ENCODE measurements at regions not wholly inside any gene's neighbourhood (a gene's known extent, or its start where the extent isn't known, plus 50 kb on each side); places are given as distances from the start of the nearest gene placed in this dataset.

DNA sequence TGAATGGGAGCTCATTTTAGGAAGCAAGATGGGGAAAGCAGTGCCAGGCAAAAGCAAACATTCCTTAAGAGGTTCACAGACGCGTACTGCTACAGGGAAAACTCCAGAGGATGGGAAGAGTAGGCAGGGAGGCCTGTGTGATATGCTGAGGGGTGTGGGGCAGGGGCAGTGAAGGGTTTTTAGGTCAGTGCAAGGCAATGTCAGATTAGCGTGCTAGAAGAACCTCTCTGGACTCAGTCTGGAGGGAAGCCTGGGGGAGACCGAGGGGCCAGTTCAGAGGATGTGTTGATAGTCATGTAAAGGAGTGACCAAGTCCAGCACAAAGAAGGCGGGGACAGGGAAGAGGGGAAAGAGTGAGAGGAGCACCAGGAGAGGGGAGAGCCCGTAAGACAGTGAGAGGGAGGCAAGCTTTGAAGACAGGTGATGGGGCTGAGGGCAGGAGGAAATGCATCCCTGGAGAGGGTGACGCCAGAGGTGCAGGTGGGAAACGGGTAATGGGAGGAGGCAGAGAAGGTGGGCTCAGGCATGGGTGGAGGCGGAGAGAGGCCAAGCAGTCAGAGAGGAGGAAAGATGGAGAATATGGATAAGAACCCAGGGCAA, 134.5 kb downstream of the MTX3 start:
- H3K4me1 Mint-ChIP-seq (ENCODE audit: low read depth): no peaks in the 10 kb centered on the region
- no peaks in the 10 kb centered on the region for H3K9me3 Mint-ChIP-seq
- H3K4me3 Mint-ChIP-seq: no peak overlapping the region
- no peaks in the 10 kb centered on the region for H3K36me3 Mint-ChIP-seq (ENCODE audit: low read depth)
- intact Hi-C loops (cut with micrococcal nuclease): no loop called here
- no peak overlapping the region for H3K27ac Mint-ChIP-seq
- H3K27me3 Mint-ChIP-seq: peaks cover 11% of the 10 kb centered on the region

DNA sequence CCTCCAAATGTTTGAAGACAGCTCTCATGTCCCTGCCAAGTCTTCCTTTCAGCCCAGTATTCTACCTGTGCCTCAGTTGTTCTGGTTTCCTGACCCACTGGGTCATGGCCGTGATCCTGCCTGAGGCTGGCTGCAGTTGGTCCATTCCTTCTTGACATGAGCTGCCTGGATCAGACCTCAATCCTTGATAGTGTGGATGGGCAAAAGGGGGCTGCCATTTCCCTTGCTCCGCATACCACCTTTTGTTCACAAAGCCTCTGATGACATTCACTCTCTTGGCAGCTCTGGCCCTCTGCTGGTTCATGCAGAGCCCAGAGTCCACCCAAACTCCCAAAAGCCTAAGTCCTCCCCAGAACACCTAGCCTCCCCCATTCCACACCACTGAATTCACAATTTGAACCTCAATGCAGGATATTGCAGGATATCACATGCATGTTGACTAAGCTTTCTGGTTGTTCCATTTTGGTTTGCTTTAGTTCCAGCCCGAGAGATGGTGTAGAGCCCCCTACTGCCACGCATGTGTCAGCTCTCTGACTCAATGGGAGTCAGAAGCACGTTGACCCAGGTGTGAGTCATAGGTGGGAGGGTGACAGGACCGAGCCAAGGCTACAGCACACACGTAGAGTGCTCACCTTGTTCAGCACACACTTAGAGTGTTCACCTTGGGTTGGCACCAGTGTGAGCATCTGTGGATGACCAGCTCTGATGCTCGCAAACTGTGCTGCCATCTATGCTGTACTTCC, 137.2 kb downstream of the MTX3 start:
- H3K9me3 Mint-ChIP-seq: no peaks in the 10 kb centered on the region
- peaks cover 7% of the 10 kb centered on the region for H3K27me3 Mint-ChIP-seq
- H3K4me3 Mint-ChIP-seq: no peak overlapping the region
- H3K4me1 Mint-ChIP-seq (ENCODE audit: low read depth): no peaks in the 10 kb centered on the region
- H3K27ac Mint-ChIP-seq: no peak overlapping the region
- no peaks in the 10 kb centered on the region for H3K36me3 Mint-ChIP-seq (ENCODE audit: low read depth)
- intact Hi-C loops (cut with micrococcal nuclease): no loop called here

DNA sequence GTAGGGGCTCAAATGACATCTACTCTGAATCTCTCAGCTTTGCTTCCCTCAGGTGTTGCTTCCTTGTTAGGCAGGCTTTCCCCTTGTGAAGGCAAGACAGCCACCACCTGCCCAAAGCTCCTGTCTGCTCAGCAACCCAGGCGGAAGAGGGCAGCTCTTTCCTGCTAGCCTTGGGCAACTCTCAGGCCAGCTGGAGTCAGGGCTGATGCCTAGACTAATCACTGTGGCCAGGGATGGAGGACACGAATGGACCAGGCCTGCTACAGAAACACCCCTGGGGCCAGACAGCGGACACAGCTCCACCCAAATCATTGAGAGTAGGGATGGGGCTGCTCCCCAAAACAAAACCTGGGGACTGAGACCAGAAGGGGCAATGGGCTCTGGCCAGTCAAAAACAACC, 138.0 kb downstream of the MTX3 start:
- Mint-ChIP-seq H3K27me3 (peaks cover 9% of the 10 kb centered on the region), H3K36me3 (ENCODE audit: low read depth) (no peaks in the 10 kb centered on the region), H3K4me3 (no peak overlapping the region), H3K9me3 (no peaks in the 10 kb centered on the region), H3K4me1 (ENCODE audit: low read depth) (no peaks in the 10 kb centered on the region), H3K27ac (no peak overlapping the region)
- intact Hi-C loops (cut with micrococcal nuclease): no loop called here

DNA sequence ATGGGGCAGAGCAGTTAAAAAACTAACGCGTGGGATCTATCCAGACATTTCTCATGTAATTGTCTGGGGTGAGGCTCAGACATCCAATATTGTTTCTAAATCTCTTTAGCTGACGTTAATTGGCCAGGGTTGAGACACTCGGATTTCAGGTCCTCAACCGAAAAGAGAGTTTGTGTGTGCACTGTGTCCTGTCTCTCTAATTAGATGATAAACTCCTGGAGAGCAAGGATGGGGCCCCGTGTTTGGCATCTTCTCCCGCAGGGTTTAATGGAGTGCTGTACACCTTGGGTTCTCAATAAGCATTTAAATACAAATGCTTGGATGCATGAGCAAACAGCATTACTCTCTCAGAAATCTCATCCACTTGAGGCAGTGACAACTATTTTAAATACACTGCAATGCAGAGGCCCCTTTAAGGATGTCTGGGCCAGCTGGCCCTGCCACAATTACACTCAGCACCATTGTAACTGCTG, 139.6 kb downstream of the MTX3 start:
- no peaks in the 10 kb centered on the region for H3K36me3 Mint-ChIP-seq (ENCODE audit: low read depth)
- H3K4me1 Mint-ChIP-seq (ENCODE audit: low read depth): no peaks in the 10 kb centered on the region
- H3K9me3 Mint-ChIP-seq: no peaks in the 10 kb centered on the region
- no peak overlapping the region for H3K4me3 Mint-ChIP-seq
- intact Hi-C loops (cut with micrococcal nuclease): no loop called here
- H3K27me3 Mint-ChIP-seq: peaks cover 5% of the 10 kb centered on the region
- no peak overlapping the region for H3K27ac Mint-ChIP-seq

DNA sequence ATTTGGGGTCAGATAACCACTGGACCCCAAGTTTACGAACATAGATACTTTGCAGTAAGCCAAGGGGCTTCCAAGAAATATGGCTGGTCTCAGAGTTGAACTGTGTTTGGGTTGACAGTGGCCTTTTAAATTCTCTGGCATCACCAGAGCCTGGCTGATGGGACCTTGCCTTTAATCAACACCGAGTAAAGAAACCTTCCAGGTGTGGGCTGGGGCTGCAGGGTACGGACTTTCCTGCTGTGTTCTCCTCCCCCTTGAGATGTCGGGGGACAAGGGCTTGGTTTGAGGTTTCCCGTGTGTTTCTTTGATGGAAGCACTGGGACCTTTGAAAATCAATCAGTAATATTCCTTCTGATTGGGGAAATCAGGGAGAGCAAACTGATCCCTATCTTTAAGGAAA, 140.1 kb downstream of the MTX3 start:
- H3K27ac Mint-ChIP-seq: no peak overlapping the region
- no peaks in the 10 kb centered on the region for H3K4me1 Mint-ChIP-seq (ENCODE audit: low read depth)
- intact Hi-C loops (cut with micrococcal nuclease): no loop called here
- peaks cover 5% of the 10 kb centered on the region for H3K27me3 Mint-ChIP-seq
- no peak overlapping the region for H3K4me3 Mint-ChIP-seq
- no peaks in the 10 kb centered on the region for H3K36me3 Mint-ChIP-seq (ENCODE audit: low read depth)
- H3K9me3 Mint-ChIP-seq: no peaks in the 10 kb centered on the region

DNA sequence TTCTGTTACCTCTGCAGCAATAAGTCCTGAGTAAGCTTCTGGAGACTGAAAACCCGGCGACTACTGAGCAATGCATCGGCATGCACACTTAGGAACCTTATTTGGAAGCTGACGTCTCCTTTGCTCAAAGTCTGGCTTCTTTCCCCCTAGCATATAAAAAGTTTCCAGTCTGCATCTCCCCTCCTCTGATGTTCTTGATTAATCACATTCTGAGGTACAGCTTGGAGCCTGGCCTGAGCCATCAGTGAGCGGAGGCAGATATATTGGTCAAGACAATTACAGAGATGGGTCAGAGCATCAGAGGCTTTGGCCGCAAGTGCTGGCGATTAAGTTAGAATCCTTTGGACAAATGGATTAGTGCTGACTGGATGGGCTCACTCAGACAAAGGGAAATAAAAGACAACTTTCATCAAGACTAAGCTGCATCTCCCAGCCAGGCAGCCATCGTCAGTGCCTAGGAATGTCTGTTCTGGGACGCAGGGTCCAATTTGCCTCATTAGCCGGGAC, 140.7 kb downstream of the MTX3 start:
- H3K4me1 Mint-ChIP-seq (ENCODE audit: low read depth): no peaks in the 10 kb centered on the region

DNA sequence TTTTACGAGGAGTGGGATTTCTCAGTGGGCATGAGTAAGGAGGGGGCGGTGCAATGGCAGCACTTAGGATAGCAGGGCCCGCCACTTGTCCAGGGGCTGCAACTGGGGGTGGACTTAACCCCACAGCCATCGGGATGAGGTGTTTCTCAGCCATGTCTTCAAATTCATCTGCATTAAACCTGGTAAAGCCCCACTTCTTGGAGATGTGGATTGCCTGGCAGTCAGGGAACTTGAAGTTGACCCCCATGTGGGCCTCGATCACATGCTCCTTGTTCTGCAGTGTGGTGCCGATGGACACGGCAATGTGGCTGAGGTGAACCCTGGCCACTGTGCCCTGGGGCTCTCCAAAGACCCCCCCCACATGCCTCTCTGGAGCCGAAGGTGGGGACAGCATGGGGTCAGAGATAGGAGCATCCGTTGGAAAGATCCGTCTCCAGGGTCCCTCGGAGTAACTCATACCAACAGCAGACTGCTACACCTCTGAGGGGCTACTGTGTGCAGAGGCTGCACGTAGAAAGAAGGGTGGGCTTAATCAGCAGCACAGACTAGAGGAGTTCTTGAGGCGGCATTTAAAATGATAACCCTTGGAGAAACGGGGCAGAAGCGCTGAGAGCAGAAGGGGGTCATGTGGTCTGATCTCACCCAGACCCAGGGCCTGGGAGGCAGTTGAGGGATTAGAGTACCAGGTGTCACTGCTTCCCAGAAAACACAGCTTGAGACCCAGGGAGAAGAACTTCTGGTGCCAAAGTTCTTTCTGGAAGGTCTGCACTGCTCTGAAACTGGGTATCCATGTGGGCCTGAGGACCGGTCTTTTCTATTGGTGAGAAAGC, 141.4 kb downstream of the MTX3 start:
- Mint-ChIP-seq H3K36me3 (ENCODE audit: low read depth) (no peaks in the 10 kb centered on the region), H3K27ac (no peak overlapping the region), H3K4me3 (no peak overlapping the region), H3K4me1 (ENCODE audit: low read depth) (no peaks in the 10 kb centered on the region), H3K9me3 (no peaks in the 10 kb centered on the region), H3K27me3 (peaks cover 5% of the 10 kb centered on the region)
- intact Hi-C loops (cut with micrococcal nuclease): no loop called here

More for the DNA sequence above, 140.7 kb downstream of the MTX3 start:
- H3K36me3 Mint-ChIP-seq (ENCODE audit: low read depth): no peaks in the 10 kb centered on the region
- H3K9me3 Mint-ChIP-seq: no peaks in the 10 kb centered on the region
- H3K27me3 Mint-ChIP-seq: peaks cover 5% of the 10 kb centered on the region
- H3K27ac Mint-ChIP-seq: no peak overlapping the region
- intact Hi-C loops (cut with micrococcal nuclease): no loop called here
- H3K4me3 Mint-ChIP-seq: no peak overlapping the region
